Body of pancreas (tissue), 4 donors: ENCODE measurements at regions not wholly inside any gene's neighbourhood (a gene's known extent, or its start where the extent isn't known, plus 50 kb on each side); places are given as distances from the start of the nearest gene placed in this dataset.

Experiments
- ATAC-seq: fragments of 150-250 bp; one replicate; pipeline ENCODE4 v1.9.1; 2016
- DNase-seq, 4 donors: peaks; one replicate each; pipeline ENCODE4 v3.0.0-alpha.2; 2019
- H3K27ac ChIP-seq, 4 donors: fragments of 200-600 bp; sonication (generic); 1 replicate in 3 of 4; 2 replicates in 1 of 4; pipeline versions ENCODE4 v1.5.1 to v1.6.1; 2016 to 2019; ENCODE audit warnings: mild to moderate bottlenecking in 1 of 4, mixed read lengths in 1 of 4, moderate library complexity in 1 of 4
- H3K27me3 ChIP-seq, 2 donors: fragments of 200-600 bp; sonication (generic); one replicate each; pipeline ENCODE4 v1.6.0; 2016; ENCODE audit warnings: mild to moderate bottlenecking in 1 of 2
- H3K36me3 ChIP-seq, 2 donors: fragments of 200-600 bp; sonication (generic); replicated peaks in 1 of 2; 2 replicates each; pipeline ENCODE4 v1.5.1; 2016; ENCODE audit warnings: low read depth in 2 of 2; ENCODE audit not compliant: insufficient read depth in 1 of 2
- H3K4me1 ChIP-seq: fragments of 200-600 bp; sonication (generic); one replicate; pipeline ENCODE4 v1.6.0; 2016
- H3K4me3 ChIP-seq, 2 donors: fragments of 200-600 bp; sonication (generic); 1 replicate in 1 of 2; 2 replicates in 1 of 2; pipeline ENCODE4 v1.5.1; 2016 to 2019
- H3K9me3 ChIP-seq, 3 donors: fragments of 200-600 bp; sonication (generic); 1 replicate in 2 of 3; 2 replicates in 1 of 3; pipeline ENCODE4 v1.5.1; 2016
- POLR2A ChIP-seq, 3 donors: fragments of 450-650 bp; IDR thresholded peaks; one replicate each; pipeline ENCODE4 v1.6.1; 2016; ENCODE audit warnings: antibody characterized with exemption in 3 of 3, mild to moderate bottlenecking in 2 of 3
- WGBS, 2 donors: methylation state at CpG; one replicate each; pipeline ENCODE4 v1.1.5; 2017; 5-methylcytosine and 5-hydroxymethylcytosine counted together
- intact Hi-C: fragments of 100-400 bp; cut with DNase I; formaldehyde crosslinking; loops from one replicate; pipeline ENCODE4 v1.15.1; 2023
- TF ChIP-seq, protein P1 (sequence below), 7 experiments: fragments of 450-650 bp in 4 of 7; fragments of 200-600 bp in 3 of 7; sonication (generic) in 3 of 7; IDR thresholded peaks; one replicate each; pipeline ENCODE4 v1.5.1; 2016 to 2019; ENCODE audit warnings: antibody characterized with exemption in 7 of 7

DNA sequence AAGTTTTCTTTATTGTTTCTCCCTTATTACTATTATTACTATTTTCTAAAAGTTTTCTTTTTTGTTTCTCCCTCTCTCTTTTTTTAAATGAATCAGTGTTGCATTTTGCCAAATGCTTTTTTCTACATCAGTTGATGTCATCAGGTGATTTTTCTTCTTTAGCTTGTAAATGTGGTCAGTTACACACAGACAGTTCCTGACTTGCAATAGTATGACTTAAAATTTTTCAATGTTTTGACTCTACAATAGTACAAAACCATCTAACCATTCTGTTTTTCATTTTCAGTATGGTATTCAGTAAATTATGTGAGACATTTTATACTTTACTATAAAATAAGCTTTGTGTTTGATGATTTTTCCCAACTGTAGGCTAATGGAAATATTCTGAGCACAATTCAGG lies 443.0 kb downstream of the GADD45G start:
- intact Hi-C loops: no loop called here
- Histone ChIP-seq H3K27me3 (no peaks in the 10 kb centered on the region), H3K4me1 (no peaks in the 10 kb centered on the region), H3K27ac (no peak overlapping the region), H3K4me3 (no peak overlapping the region), H3K36me3 (no peaks in the 10 kb centered on the region), H3K9me3 (no peaks in the 10 kb centered on the region)
- DNase-seq (no peak), ATAC-seq (no peak)
- TF ChIP-seq, protein P1, sequence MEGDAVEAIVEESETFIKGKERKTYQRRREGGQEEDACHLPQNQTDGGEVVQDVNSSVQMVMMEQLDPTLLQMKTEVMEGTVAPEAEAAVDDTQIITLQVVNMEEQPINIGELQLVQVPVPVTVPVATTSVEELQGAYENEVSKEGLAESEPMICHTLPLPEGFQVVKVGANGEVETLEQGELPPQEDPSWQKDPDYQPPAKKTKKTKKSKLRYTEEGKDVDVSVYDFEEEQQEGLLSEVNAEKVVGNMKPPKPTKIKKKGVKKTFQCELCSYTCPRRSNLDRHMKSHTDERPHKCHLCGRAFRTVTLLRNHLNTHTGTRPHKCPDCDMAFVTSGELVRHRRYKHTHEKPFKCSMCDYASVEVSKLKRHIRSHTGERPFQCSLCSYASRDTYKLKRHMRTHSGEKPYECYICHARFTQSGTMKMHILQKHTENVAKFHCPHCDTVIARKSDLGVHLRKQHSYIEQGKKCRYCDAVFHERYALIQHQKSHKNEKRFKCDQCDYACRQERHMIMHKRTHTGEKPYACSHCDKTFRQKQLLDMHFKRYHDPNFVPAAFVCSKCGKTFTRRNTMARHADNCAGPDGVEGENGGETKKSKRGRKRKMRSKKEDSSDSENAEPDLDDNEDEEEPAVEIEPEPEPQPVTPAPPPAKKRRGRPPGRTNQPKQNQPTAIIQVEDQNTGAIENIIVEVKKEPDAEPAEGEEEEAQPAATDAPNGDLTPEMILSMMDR (IDR thresholded peaks at IDR 0.05): no peak
- TF ChIP-seq POLR2A (IDR thresholded peaks at IDR 0.05): no peak

DNA sequence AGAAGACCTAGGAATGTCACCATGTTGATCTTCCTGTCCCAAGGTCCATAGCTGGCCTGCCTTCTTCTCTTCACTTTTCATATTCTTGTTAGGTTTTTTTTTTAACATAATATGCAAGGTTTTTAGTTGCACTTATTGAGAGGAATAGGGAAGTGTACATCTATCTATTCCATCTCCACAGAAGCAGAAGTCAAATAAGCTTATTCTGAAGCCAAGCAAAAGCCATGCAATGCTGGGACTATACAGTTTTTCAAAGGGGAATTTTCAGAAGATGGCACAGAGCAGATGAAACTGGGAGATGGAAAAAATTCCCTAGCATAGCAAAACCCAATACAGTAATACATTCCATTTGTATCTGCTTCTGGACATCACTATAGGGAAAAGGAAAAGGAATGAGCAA lies 447.6 kb downstream of the GADD45G start:
- intact Hi-C loops: no loop called here
- H3K27me3 ChIP-seq: no peaks in the 10 kb centered on the region
- no peak overlapping the region for H3K4me3 ChIP-seq

DNA sequence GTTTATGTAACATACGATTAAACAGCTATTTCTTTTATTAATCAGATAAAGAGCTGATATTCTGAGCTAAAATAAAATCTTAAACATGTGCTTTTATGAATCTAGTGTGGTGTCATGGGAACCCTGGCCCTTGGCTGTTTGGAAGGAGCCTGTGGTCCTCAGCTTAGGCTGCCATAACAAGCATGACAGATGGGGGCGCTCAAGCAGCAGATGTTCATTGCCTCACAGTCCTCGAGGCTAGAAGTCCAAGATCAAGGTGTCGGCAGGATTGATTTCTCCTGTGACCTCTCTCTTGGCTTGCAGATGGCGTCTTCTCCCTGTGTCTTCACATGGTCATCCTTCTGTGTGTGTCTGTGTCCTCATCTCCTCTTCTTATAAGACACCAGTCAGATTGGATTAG lies 448.2 kb downstream of the GADD45G start:
- Histone ChIP-seq H3K4me3 (no peak overlapping the region), H3K27ac (no peak overlapping the region), H3K27me3 (no peaks in the 10 kb centered on the region), H3K36me3 (no peaks in the 10 kb centered on the region), H3K4me1 (peaks cover 23% of the 10 kb centered on the region), H3K9me3 (peaks cover 0 to 3% (median 0%) of the 10 kb centered on the region in 3 donors)
- intact Hi-C loops: no loop called here
- DNase-seq: peak in 2 of 4 donors; percentile 32 to 44
- TF ChIP-seq POLR2A (IDR thresholded peaks at IDR 0.05): no peak
- TF ChIP-seq, protein P1 (IDR thresholded peaks at IDR 0.05): peak in 3 of 7 experiments; percentile 4 to 22 (median 10)
- no peak for ATAC-seq
- 59 to 66% methylated on average over 5 of the region's 5 CpGs for WGBS, 2 donors

More for the DNA sequence above, 447.6 kb downstream of the GADD45G start:
- TF ChIP-seq POLR2A (IDR thresholded peaks at IDR 0.05): no peak
- TF ChIP-seq, protein P1 (IDR thresholded peaks at IDR 0.05): no peak
- ATAC-seq (no peak), DNase-seq (no peak)
- peaks cover 0 to 3% (median 0%) of the 10 kb centered on the region in 3 donors for H3K9me3 ChIP-seq
- H3K36me3 ChIP-seq: no peaks in the 10 kb centered on the region
- H3K4me1 ChIP-seq: peaks cover 23% of the 10 kb centered on the region
- no peak overlapping the region for H3K27ac ChIP-seq

GRCh38 chr9:90054810-90055209 lies 450.0 kb downstream of the GADD45G start:
- H3K9me3 ChIP-seq: peaks cover 0 to 3% (median 0%) of the 10 kb centered on the region in 3 donors
- ATAC-seq (peak; percentile 86), DNase-seq (peak; percentile 38 to 70 (median 64))
- no peaks in the 10 kb centered on the region for H3K36me3 ChIP-seq
- no peaks in the 10 kb centered on the region for H3K27me3 ChIP-seq
- H3K4me3 ChIP-seq: no peak overlapping the region
- intact Hi-C loops: no loop called here
- H3K4me1 ChIP-seq: peaks cover 23% of the 10 kb centered on the region
- peak overlapping the region in 2 of 4 donors; percentile 21 to 35 for H3K27ac ChIP-seq
- no peak for TF ChIP-seq POLR2A (IDR thresholded peaks at IDR 0.05)
- TF ChIP-seq, protein P1 (IDR thresholded peaks at IDR 0.05): no peak

DNA sequence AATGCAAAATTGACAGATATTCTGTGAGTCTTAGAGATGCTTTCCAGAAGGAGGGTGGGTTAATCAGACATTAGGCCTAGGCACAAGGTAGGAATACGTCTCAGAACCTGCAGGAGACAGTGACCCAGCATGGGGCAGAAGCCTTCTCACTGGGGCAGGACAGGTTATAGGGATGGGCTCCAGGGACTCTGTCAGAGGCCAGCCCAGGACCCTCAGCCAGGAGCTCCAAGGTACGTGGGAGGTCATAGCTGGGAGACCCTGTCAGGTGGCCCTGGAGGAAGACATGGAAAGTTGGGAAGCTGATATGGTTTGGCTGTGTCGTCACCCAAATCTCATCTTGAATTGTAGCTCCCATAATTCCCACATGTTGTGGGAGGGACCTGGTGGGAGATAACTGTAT lies 450.4 kb downstream of the GADD45G start:
- WGBS, 2 donors: 67 to 78% methylated on average over 3 of the region's 3 CpGs
- intact Hi-C loops: no loop called here
- H3K27me3 ChIP-seq: no peaks in the 10 kb centered on the region
- no peak for TF ChIP-seq POLR2A (IDR thresholded peaks at IDR 0.05)
- TF ChIP-seq, protein P1 (IDR thresholded peaks at IDR 0.05): no peak
- peak overlapping the region in 2 of 4 donors; percentile 21 to 35 for H3K27ac ChIP-seq
- H3K4me3 ChIP-seq: no peak overlapping the region
- H3K36me3 ChIP-seq: no peaks in the 10 kb centered on the region
- H3K9me3 ChIP-seq: peaks cover 0 to 3% (median 0%) of the 10 kb centered on the region in 3 donors
- ATAC-seq (peak; percentile 25), DNase-seq (no peak)
- peaks cover 23% of the 10 kb centered on the region for H3K4me1 ChIP-seq
